Body of pancreas (tissue), 4 donors: ENCODE measurements at regions not wholly inside any gene's neighbourhood (a gene's known extent, or its start where the extent isn't known, plus 50 kb on each side); places are given as distances from the start of the nearest gene placed in this dataset.

Experiments used
- POLR2A ChIP-seq, 3 donors: fragments of 450-650 bp; IDR thresholded peaks; one replicate each; pipeline ENCODE4 v1.6.1; 2016; ENCODE audit warnings: antibody characterized with exemption in 3 of 3, mild to moderate bottlenecking in 2 of 3
- TF ChIP-seq, protein P1 (sequence below), 7 experiments: fragments of 450-650 bp in 4 of 7; fragments of 200-600 bp in 3 of 7; sonication (generic) in 3 of 7; IDR thresholded peaks; one replicate each; pipeline ENCODE4 v1.5.1; 2016 to 2019; ENCODE audit warnings: antibody characterized with exemption in 7 of 7

DNA sequence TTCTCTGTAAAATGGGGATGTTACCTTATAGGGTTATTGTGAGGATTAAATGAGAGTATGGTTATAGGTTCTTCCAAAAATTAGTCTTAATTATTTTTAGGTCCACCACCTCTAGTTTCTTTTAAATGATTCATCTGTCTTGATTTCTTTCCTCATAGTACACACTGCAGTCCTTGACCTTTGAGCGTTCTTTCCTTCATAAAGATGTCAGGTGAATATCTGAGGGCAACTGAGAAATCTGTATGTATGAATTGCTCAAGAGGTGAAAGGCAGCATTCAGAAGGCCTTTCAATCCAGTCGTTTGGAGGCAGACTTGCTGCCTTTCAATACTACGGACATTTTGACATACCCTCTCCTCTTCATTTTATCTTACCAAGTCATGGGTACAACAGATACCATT is 380.7 kb downstream of the INSC start:
- TF ChIP-seq POLR2A (IDR thresholded peaks at IDR 0.05): no peak
- TF ChIP-seq, protein P1, sequence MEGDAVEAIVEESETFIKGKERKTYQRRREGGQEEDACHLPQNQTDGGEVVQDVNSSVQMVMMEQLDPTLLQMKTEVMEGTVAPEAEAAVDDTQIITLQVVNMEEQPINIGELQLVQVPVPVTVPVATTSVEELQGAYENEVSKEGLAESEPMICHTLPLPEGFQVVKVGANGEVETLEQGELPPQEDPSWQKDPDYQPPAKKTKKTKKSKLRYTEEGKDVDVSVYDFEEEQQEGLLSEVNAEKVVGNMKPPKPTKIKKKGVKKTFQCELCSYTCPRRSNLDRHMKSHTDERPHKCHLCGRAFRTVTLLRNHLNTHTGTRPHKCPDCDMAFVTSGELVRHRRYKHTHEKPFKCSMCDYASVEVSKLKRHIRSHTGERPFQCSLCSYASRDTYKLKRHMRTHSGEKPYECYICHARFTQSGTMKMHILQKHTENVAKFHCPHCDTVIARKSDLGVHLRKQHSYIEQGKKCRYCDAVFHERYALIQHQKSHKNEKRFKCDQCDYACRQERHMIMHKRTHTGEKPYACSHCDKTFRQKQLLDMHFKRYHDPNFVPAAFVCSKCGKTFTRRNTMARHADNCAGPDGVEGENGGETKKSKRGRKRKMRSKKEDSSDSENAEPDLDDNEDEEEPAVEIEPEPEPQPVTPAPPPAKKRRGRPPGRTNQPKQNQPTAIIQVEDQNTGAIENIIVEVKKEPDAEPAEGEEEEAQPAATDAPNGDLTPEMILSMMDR (IDR thresholded peaks at IDR 0.05): no peak
